ENCODE measurements at regions not wholly inside any gene's neighbourhood (a gene's known extent, or its start where the extent isn't known, plus 50 kb on each side); places are given as distances from the start of the nearest gene placed in this dataset.

- Histone ChIP-seq H3K4me3 (ENCODE audit: low read length) (no peak overlapping the region), H3K9me2 (replicated peaks; ENCODE audit: control insufficient read depth, low read length) (no peaks in the 10 kb centered on the region), H3K4me1 (ENCODE audit: control insufficient read depth, low read length) (no peaks in the 10 kb centered on the region), H3K27ac (ENCODE audit: low read depth, low read length) (no peak overlapping the region), H3K36me3 (ENCODE audit: control insufficient read depth, low read length) (no peaks in the 10 kb centered on the region), H3K4me2 (ENCODE audit: low read length) (no peak overlapping the region), H3K9me3 (ENCODE audit: control insufficient read depth, insufficient read depth, low read length) (no peaks in the 10 kb centered on the region), H3F3A (ENCODE audit: control insufficient read depth, insufficient read depth) (no peaks in the 10 kb centered on the region), H3K79me2 (ENCODE audit: control insufficient read depth, low read length) (no peaks in the 10 kb centered on the region), H3K27me3 (ENCODE audit: control insufficient read depth, low read length) (no peaks in the 10 kb centered on the region), H4K20me1 (ENCODE audit: control insufficient read depth, insufficient read depth, low read depth, low read length) (no peaks in the 10 kb centered on the region)
- TF ChIP-seq CTCF (IDR thresholded peaks at IDR 0.05; ENCODE audit: low read depth, low read length, poor library complexity, severe bottlenecking), result no peak
- TF ChIP-seq EZH2phosphoT487 (IDR thresholded peaks at IDR 0.05; ENCODE audit: borderline replicate concordance, low read length), result no peak
Observed at GRCh38 chr21:41102281-41102680, 65.7 kb upstream of the BACE2 start.

GRCh38 chr21:41107602-41108001 is 60.4 kb upstream of the BACE2 start:
- TF ChIP-seq EZH2phosphoT487 (IDR thresholded peaks at IDR 0.05; ENCODE audit: borderline replicate concordance, low read length) (no peak), CTCF (IDR thresholded peaks at IDR 0.05; ENCODE audit: low read depth, low read length, poor library complexity, severe bottlenecking) (no peak)
- H3K9me3 ChIP-seq (ENCODE audit: control insufficient read depth, insufficient read depth, low read length), result no peaks in the 10 kb centered on the region
- H3K27ac ChIP-seq (ENCODE audit: low read depth, low read length), result no peak overlapping the region
- H3K36me3 ChIP-seq (ENCODE audit: control insufficient read depth, low read length), result no peaks in the 10 kb centered on the region
- H3F3A ChIP-seq (ENCODE audit: control insufficient read depth, insufficient read depth), result no peaks in the 10 kb centered on the region
- no peaks in the 10 kb centered on the region for H3K79me2 ChIP-seq (ENCODE audit: control insufficient read depth, low read length)
- no peaks in the 10 kb centered on the region for H3K9me2 ChIP-seq (replicated peaks; ENCODE audit: control insufficient read depth, low read length)
- no peaks in the 10 kb centered on the region for H3K27me3 ChIP-seq (ENCODE audit: control insufficient read depth, low read length)
- H3K4me2 ChIP-seq (ENCODE audit: low read length), result no peak overlapping the region
- H4K20me1 ChIP-seq (ENCODE audit: control insufficient read depth, insufficient read depth, low read depth, low read length), result no peaks in the 10 kb centered on the region
- H3K4me3 ChIP-seq (ENCODE audit: low read length), result no peak overlapping the region
- no peaks in the 10 kb centered on the region; the same call in 1 of the 2 replicates for H3K4me1 ChIP-seq (ENCODE audit: control insufficient read depth, low read length)

- Histone ChIP-seq H3K4me2 (ENCODE audit: low read length) (no peak overlapping the region), H3K4me1 (ENCODE audit: control insufficient read depth, low read length) (peaks cover 4% of the 10 kb centered on the region; the same call in 1 of the 2 replicates), H3K36me3 (ENCODE audit: control insufficient read depth, low read length) (no peaks in the 10 kb centered on the region), H3K27ac (ENCODE audit: low read depth, low read length) (no peak overlapping the region), H3K9me2 (replicated peaks; ENCODE audit: control insufficient read depth, low read length) (no peaks in the 10 kb centered on the region), H3K27me3 (ENCODE audit: control insufficient read depth, low read length) (no peaks in the 10 kb centered on the region), H4K20me1 (ENCODE audit: control insufficient read depth, insufficient read depth, low read depth, low read length) (no peaks in the 10 kb centered on the region), H3K79me2 (ENCODE audit: control insufficient read depth, low read length) (no peaks in the 10 kb centered on the region), H3F3A (ENCODE audit: control insufficient read depth, insufficient read depth) (no peaks in the 10 kb centered on the region), H3K9me3 (ENCODE audit: control insufficient read depth, insufficient read depth, low read length) (no peaks in the 10 kb centered on the region), H3K4me3 (ENCODE audit: low read length) (no peak overlapping the region)
- no peak for TF ChIP-seq EZH2phosphoT487 (IDR thresholded peaks at IDR 0.05; ENCODE audit: borderline replicate concordance, low read length)
- TF ChIP-seq CTCF (IDR thresholded peaks at IDR 0.05; ENCODE audit: low read depth, low read length, poor library complexity, severe bottlenecking), result no peak
Observed at GRCh38 chr21:41108668-41109585, 59.0 kb upstream of the BACE2 start.

All from DOHH2 (cell line).